GM12875 (cell line): ENCODE measurements at regions not wholly inside any gene's neighbourhood (a gene's known extent, or its start where the extent isn't known, plus 50 kb on each side); places are given as distances from the start of the nearest gene placed in this dataset.

Source experiments
- H3K4me3 ChIP-seq: one replicate; pipeline ENCODE4 v1.5.1; 2011; ENCODE audit warnings: low read depth, low read length, control low read depth
- TF ChIP-seq, protein P1 (sequence below): IDR thresholded peaks from 2 replicates; pipeline ENCODE4 v1.5.1; 2011; ENCODE audit warnings: low read depth, mild to moderate bottlenecking, control low read depth, inconsistent platforms, low read length, moderate library complexity, borderline replicate concordance; ENCODE audit not compliant: insufficient read depth

DNA sequence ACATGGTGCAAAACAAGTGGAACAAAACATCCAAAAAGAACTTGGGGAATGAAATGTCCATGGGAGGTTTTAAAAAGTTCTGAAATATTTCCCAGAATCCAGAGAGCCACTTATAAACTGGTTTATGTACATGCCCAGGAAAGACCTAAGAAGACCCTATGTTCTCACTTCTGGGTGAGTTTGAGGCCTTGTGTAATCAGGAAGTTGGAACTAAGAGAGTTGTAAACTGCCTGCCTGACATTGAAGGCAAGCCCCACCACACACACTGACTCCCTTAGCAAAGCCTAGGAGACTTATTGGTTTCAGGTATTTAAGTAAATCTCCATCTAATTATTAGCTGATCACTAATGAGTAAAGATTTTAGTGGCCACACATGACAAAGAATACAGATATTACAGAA lies 142.5 kb downstream of the LRIG3 start:
- TF ChIP-seq, protein P1, sequence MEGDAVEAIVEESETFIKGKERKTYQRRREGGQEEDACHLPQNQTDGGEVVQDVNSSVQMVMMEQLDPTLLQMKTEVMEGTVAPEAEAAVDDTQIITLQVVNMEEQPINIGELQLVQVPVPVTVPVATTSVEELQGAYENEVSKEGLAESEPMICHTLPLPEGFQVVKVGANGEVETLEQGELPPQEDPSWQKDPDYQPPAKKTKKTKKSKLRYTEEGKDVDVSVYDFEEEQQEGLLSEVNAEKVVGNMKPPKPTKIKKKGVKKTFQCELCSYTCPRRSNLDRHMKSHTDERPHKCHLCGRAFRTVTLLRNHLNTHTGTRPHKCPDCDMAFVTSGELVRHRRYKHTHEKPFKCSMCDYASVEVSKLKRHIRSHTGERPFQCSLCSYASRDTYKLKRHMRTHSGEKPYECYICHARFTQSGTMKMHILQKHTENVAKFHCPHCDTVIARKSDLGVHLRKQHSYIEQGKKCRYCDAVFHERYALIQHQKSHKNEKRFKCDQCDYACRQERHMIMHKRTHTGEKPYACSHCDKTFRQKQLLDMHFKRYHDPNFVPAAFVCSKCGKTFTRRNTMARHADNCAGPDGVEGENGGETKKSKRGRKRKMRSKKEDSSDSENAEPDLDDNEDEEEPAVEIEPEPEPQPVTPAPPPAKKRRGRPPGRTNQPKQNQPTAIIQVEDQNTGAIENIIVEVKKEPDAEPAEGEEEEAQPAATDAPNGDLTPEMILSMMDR, result no peak

DNA sequence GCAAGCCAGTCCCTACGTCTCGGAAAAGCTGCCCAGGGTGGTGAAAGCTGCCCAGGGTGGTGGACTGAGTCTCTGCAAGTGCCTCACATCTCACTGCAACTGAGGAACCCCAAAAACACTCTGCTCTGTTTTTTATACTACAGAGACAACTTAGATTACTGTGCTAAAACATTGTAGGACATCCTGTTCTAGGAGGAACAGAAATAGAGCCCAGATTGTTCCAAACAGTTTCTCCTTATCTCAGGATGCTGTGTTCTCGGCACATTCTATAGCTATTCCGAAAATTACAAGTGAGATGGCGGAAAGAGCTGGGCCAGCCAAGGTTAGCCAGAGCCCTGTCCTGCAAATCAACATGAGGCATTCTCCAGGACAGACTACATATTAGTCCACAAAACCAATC lies 138.7 kb downstream of the LRIG3 start:
- no peak overlapping the region for H3K4me3 ChIP-seq
- TF ChIP-seq, protein P1, result no peak

More for the DNA sequence above, 142.5 kb downstream of the LRIG3 start:
- H3K4me3 ChIP-seq, result no peak overlapping the region

DNA sequence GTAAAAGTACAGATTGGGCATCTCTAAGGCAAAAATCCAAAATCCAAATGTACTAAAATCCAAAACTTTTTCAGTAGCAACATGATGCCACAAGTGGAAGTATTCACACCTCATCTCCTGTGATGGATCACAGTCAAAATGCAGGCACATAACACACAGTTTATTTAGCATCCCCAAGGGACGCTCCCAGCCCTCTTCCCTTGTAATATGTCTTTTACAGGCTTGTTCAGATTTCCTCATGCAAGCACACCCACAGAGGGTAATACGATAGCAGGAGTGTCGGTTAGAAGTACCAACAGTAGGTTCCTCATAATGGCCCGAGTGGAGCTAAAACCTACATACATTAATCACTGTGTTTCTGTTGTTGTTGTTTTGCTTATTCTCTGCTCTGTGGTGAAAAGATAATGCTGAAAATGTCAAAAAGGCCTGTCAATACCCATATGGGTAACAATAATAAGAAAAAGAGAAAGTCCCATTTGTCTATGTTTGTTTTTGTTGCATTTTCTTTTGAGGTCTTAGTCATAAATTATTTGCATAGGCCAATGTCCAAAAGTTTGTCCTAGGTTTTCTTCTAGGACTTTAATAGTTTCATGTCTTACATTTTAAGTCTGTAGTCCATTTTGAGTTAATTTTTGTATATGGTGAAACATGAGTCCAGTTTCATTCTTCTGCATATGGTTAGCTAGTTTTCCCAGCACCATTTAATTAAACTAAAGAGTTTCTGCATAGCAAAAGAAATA lies 133.1 kb downstream of the LRIG3 start:
- no peak overlapping the region for H3K4me3 ChIP-seq
- TF ChIP-seq, protein P1, result no peak

DNA sequence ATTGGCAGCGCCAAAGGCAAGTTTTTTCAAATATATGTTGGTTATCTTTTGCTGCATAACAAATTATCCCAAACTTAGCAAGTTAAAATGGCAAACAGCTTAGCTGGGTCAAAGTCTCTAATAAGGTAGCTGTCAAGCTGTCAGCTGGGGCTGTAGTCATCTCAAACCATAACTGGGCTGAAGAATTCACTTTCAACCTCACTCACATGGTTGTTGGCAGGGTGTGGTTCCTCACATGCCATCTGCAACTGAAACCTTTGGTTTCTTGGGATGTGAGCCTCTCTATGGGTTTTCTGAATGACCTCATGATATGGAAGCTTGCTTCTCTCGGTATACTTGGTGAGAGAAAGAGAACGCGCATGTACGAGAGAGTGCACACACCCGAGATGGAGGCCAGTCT lies 125.4 kb downstream of the LRIG3 start:
- H3K4me3 ChIP-seq, result no peak overlapping the region
- TF ChIP-seq, protein P1, result no peak

DNA sequence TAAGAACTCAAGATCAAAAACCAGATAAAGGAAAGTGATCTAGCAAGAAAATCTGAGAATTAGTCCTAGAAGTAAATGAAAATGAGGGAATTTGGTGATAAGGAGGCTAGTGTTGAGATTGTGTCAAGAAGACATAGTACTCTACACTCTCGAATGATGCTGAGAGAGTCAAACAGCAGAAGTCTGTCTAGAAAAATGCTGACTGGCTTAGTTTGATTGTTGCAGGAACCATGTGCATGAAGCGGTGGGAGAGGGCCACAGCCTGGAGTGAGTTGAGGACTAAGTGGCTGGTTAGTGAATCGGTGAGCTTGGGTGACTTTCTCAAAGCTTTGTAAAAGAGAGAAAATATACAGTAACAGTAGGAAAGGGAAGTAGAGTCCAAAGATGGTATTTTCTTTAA lies 124.5 kb downstream of the LRIG3 start:
- H3K4me3 ChIP-seq, result no peak overlapping the region
- TF ChIP-seq, protein P1, result no peak

DNA sequence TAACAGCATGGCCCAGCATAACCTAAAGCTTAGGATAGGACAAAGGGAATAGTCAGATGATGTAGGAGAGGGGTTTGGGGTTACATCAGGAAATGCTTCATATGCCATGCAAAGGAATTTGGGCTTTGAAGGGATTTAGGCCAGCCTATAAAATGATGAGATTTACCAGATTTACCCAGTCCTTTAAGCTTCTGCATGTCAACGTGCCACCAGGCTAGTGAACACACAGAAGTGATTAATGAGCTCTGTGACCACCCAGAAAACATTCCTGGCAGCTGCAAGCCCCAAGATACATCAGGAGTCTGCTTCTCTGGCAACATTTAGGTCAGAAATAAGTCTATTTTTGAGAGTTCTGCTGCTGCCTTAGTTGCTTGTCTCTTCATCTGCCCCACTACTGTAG lies 118.3 kb downstream of the LRIG3 start:
- H3K4me3 ChIP-seq, result no peak overlapping the region
- TF ChIP-seq, protein P1, result no peak

DNA sequence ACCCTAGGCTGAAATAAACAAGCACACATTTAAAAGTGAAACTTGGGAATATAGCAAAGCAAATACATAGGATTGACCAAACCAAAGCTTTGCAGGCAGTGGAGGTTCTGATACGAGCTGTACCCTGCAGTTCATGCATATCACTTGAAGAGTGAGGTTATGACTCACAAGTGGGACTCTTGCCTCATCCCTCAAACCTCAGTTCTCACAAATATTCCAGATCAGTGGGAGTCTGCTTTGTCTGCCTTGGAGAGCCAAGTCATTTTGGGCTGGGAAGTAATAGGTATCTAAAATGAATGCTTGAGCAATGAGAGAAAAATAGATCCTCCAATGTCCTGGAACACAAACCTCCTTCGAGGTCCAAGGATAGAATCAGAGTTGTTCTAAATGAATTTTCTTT lies 116.4 kb downstream of the LRIG3 start:
- no peak overlapping the region for H3K4me3 ChIP-seq
- TF ChIP-seq, protein P1, result no peak
